ENCODE measurements at regions not wholly inside any gene's neighbourhood (a gene's known extent, or its start where the extent isn't known, plus 50 kb on each side); places are given as distances from the start of the nearest gene placed in this dataset.
A peak's percentile ranks its signal among the peaks of the same experiment; 100 is the strongest.
"Not testable (repeated sequence)": the region's sequence is repeated elsewhere in the genome, so short reads cannot be mapped to it uniquely, and the experiment has no call there.

- DNase-seq (ENCODE audit: low read depth): peak; percentile 65
- in situ Hi-C loops (cut with HindIII; ENCODE audit: low pct_unique_long_range_greater_than_20kb, low sequenced_read_pairs): no loop called here
Measured at GRCh38 chr6:10098756-10099528, 315.9 kb downstream of the TFAP2A start.

GRCh38 chr6:10093282-10093681, 321.6 kb downstream of the TFAP2A start:
- in situ Hi-C loops (cut with HindIII; ENCODE audit: low pct_unique_long_range_greater_than_20kb, low sequenced_read_pairs): no loop called here
- no peak for DNase-seq (ENCODE audit: low read depth)

GRCh38 chr6:10084111-10084986, 330.5 kb downstream of the TFAP2A start:
- DNase-seq (ENCODE audit: low read depth): no peak
- in situ Hi-C loops (cut with HindIII; ENCODE audit: low pct_unique_long_range_greater_than_20kb, low sequenced_read_pairs): no loop called here

GRCh38 chr6:10082385-10082784, 332.5 kb downstream of the TFAP2A start:
- DNase-seq (ENCODE audit: low read depth): no peak
- in situ Hi-C loops (cut with HindIII; ENCODE audit: low pct_unique_long_range_greater_than_20kb, low sequenced_read_pairs): no loop called here

- no peak for DNase-seq (ENCODE audit: low read depth)
- in situ Hi-C loops (cut with HindIII; ENCODE audit: low pct_unique_long_range_greater_than_20kb, low sequenced_read_pairs): no loop called here
Measured at GRCh38 chr6:10081957-10082356, 332.9 kb downstream of the TFAP2A start.

DNA sequence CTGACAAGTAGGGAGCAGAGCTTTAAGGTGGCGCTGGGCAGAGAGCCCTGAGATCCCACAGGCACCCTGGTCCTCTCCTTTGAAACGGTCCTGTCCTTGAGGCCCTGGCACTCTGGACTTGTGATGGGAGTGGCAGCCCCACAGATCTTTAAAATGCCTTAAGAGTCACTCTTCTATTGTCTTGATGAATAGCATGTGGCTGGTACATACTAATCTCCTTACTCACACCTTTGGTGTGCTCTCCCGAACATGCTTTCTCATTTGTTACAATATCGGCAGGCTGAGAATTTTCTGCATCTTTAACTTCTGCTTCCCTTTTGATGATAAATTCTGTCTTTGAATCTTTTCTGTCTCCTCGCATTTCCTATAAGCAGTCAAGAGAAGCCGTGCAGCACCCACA, 333.8 kb downstream of the TFAP2A start:
- DNase-seq (ENCODE audit: low read depth): no peak
- in situ Hi-C loops (cut with HindIII; ENCODE audit: low pct_unique_long_range_greater_than_20kb, low sequenced_read_pairs): no loop called here

DNA sequence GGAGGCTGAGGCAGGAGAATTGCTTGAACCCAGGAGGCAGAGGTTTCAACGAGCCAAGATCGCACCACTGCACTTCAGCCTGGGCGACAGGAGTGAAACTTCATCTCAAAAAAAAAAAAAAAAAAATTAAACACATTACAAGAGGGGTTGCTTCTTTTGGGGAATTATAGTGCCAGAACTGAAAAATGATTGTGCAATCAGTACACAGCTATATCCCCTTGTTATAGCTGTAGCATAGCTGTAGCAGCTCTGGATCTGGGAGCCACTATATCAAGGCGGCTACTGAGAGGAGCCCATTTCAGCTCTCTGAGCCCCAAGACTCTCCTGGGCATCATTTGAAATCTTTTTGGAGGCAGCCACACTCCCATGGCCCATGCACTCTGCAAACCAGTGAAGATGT, 334.3 kb downstream of the TFAP2A start:
- in situ Hi-C loops (cut with HindIII; ENCODE audit: low pct_unique_long_range_greater_than_20kb, low sequenced_read_pairs): no loop called here

DNA sequence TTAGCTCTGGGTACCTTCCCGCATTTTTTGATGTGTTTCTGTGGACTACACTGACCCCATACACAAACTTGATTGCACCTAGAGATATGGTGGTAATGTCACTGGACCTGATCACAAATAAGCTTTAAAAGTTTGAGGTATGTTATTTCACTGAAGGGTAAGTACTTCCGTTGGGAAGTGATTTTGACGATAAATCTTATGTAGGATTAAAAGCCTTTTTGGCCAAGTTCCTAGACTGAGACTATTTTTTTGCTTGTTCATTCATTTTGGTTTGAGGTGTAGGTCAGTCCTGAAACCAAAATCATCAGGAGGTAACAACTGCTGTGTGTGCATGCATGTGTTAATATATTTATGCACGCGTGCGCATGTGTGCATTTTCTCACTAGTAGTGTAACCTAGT, 336.3 kb downstream of the TFAP2A start:
- no peak for DNase-seq (ENCODE audit: low read depth)
- in situ Hi-C loops (cut with HindIII; ENCODE audit: low pct_unique_long_range_greater_than_20kb, low sequenced_read_pairs): no loop called here

More for the DNA sequence above, 334.3 kb downstream of the TFAP2A start:
- no peak for DNase-seq (ENCODE audit: low read depth)

DNA sequence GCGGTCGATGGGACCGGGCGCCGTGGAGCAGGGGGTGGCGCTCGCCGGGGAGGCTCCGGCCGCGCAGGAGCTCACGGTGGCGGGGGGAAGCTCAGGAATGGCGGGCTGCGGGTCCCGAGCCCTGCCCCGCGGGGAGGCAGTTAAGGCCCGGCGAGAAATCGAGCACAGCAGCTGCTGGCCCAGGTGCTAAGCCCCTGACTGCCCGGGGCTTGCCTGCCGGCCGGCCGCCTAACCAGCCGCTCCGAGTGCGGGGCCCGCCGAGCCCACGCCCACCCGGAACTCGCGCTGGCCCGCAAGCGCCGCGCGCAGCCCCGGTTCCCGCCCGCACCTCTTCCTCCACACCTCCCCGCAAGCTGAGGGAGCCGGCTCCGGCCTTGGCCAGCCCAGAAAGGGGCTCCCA, 340.1 kb downstream of the TFAP2A start:
- DNase-seq (ENCODE audit: low read depth); in situ Hi-C loops (cut with HindIII; ENCODE audit: low pct_unique_long_range_greater_than_20kb, low sequenced_read_pairs): not testable (repeated sequence)

GRCh38 chr6:10073341-10073740, 341.5 kb downstream of the TFAP2A start:
- in situ Hi-C loops (cut with HindIII; ENCODE audit: low pct_unique_long_range_greater_than_20kb, low sequenced_read_pairs): no loop called here
- no peak for DNase-seq (ENCODE audit: low read depth)

GRCh38 chr6:10071631-10072220, 343.1 kb downstream of the TFAP2A start:
- no peak for DNase-seq (ENCODE audit: low read depth)
- in situ Hi-C loops (cut with HindIII; ENCODE audit: low pct_unique_long_range_greater_than_20kb, low sequenced_read_pairs): no loop called here

GRCh38 chr6:10060004-10060403, 354.9 kb downstream of the TFAP2A start:
- in situ Hi-C loops (cut with HindIII; ENCODE audit: low pct_unique_long_range_greater_than_20kb, low sequenced_read_pairs): no loop called here
- no peak for DNase-seq (ENCODE audit: low read depth)

- no peak for DNase-seq (ENCODE audit: low read depth)
- in situ Hi-C loops (cut with HindIII; ENCODE audit: low pct_unique_long_range_greater_than_20kb, low sequenced_read_pairs): no loop called here
Measured at GRCh38 chr6:10054672-10055071, 360.2 kb downstream of the TFAP2A start.

- in situ Hi-C loops (cut with HindIII; ENCODE audit: low pct_unique_long_range_greater_than_20kb, low sequenced_read_pairs): no loop called here
- no peak for DNase-seq (ENCODE audit: low read depth)
Measured at GRCh38 chr6:10051283-10051682, 363.6 kb downstream of the TFAP2A start.

GRCh38 chr6:10048370-10049297, 366.2 kb downstream of the TFAP2A start:
- in situ Hi-C loops (cut with HindIII; ENCODE audit: low pct_unique_long_range_greater_than_20kb, low sequenced_read_pairs): no loop called here
- DNase-seq (ENCODE audit: low read depth): no peak

- in situ Hi-C loops (cut with HindIII; ENCODE audit: low pct_unique_long_range_greater_than_20kb, low sequenced_read_pairs): no loop called here
Measured at GRCh38 chr6:10042280-10042679, 372.6 kb downstream of the TFAP2A start.

DNA sequence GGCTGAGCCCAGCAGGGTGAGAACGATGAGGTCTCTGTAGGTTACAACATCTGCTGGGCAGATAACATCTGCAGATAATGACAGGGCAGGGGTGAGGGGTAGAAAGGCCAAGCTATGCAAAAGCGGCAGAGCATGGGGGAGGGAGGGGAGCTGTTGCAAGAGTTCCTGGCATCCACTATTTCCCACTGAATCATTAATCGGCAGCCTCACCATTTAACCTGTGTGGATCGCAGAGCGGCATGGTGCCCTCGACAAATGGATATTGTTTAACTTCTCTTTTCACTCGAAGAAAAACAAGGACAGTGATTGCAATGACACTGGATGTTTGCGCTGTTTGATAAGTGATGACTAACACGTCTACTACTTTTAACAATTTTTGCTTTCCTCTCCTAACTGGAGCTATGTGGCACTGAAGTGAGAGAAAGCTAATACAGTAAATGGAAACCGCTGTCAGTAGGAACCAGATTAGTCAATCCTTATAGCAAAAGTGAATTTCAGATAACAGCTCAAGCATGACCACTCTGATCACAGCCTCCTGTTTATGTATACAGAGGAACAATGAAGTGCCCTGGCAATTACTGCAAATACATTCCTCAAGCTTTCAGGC, 381.5 kb downstream of the TFAP2A start:
- in situ Hi-C loops (cut with HindIII; ENCODE audit: low pct_unique_long_range_greater_than_20kb, low sequenced_read_pairs): no loop called here
- DNase-seq (ENCODE audit: low read depth): peak; percentile 98

More at GRCh38 chr6:10042280-10042679, 372.6 kb downstream of the TFAP2A start:
- DNase-seq (ENCODE audit: low read depth): no peak

DNA sequence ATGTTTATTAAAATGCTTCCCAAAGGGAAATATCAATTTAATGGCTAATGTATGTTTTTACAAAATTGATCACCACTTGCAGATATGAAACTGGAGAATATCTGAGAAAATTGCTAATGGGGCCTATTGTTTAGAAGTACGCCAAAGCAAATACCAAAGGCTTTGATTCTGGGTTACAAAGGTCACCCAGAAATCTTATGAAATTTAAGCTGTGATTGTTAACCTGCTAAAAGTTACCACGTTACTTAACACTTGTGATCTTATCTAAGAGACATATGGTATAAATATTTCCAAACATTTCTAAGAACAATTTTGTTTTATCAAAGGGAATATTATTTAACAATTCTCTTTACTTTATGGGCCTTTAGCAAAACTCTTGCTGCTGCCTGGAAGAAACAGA, 383.3 kb downstream of the TFAP2A start:
- DNase-seq (ENCODE audit: low read depth): no peak

More for the DNA sequence above, 383.3 kb downstream of the TFAP2A start:
- in situ Hi-C loops (cut with HindIII; ENCODE audit: low pct_unique_long_range_greater_than_20kb, low sequenced_read_pairs): no loop called here
